Smooth muscle cell (in vitro differentiated cells): ENCODE measurements at regions not wholly inside any gene's neighbourhood (a gene's known extent, or its start where the extent isn't known, plus 50 kb on each side); places are given as distances from the start of the nearest gene placed in this dataset.

Experiments
- DNase-seq: peaks from one replicate; lab custom pipeline; 2025; ENCODE audit not compliant: unreplicated experiment; lab: John Stamatoyannopoulos, UW
- H2AFZ ChIP-seq: fragments of 200-600 bp; sonication (generic); 2 replicates; pipeline ENCODE4 v1.6.0; 2016; ENCODE audit warnings: antibody characterized with exemption, low read depth, mild to moderate bottlenecking
- H3F3A ChIP-seq: fragments of 200-600 bp; sonication (generic); 2 replicates; pipeline ENCODE4 v1.6.0; 2017; ENCODE audit warnings: antibody characterized with exemption, low read depth
- H3K27ac ChIP-seq: fragments of 200-600 bp; sonication (generic); 2 replicates; pipeline ENCODE4 v1.5.1; 2016; ENCODE audit warnings: low read depth, mild to moderate bottlenecking
- H3K27me3 ChIP-seq: fragments of 200-600 bp; sonication (generic); 2 replicates; pipeline ENCODE4 v1.6.1; 2016; ENCODE audit warnings: low read depth, mild to moderate bottlenecking
- H3K36me3 ChIP-seq: fragments of 200-600 bp; sonication (generic); 2 replicates; pipeline ENCODE4 v1.5.1; 2016; ENCODE audit warnings: low read depth
- H3K4me1 ChIP-seq: fragments of 200-600 bp; sonication (generic); 2 replicates; pipeline ENCODE4 v1.5.1; 2016; ENCODE audit warnings: low read depth
- H3K4me2 ChIP-seq: fragments of 200-600 bp; sonication (generic); 2 replicates; pipeline ENCODE4 v1.6.0; 2016; ENCODE audit warnings: mild to moderate bottlenecking
- H3K4me3 ChIP-seq: fragments of 200-600 bp; sonication (generic); 2 replicates; pipeline ENCODE4 v1.5.1; 2016; ENCODE audit warnings: mild to moderate bottlenecking
- H3K79me2 ChIP-seq: fragments of 200-600 bp; sonication (generic); 2 replicates; pipeline ENCODE4 v1.6.0; 2016; ENCODE audit warnings: low read depth, mild to moderate bottlenecking
- H3K9ac ChIP-seq: fragments of 200-600 bp; sonication (generic); 2 replicates; pipeline ENCODE4 v1.6.0; 2016; ENCODE audit warnings: low read depth
- H3K9me3 ChIP-seq: fragments of 200-600 bp; sonication (generic); replicated peaks from 2 replicates; pipeline ENCODE4 v1.5.1; 2016; ENCODE audit warnings: low read depth
- H4K20me1 ChIP-seq: fragments of 200-600 bp; sonication (generic); 2 replicates; pipeline ENCODE4 v1.6.0; 2016; ENCODE audit warnings: low read depth
- WGBS: methylation state at CpG from one replicate; pipeline ENCODE4 v1.1.7; 2016; ENCODE audit warnings: low lambda C conversion rate; 5-methylcytosine and 5-hydroxymethylcytosine counted together
- TF ChIP-seq, protein P1 (sequence below): fragments of 200-600 bp; sonication (generic); IDR thresholded peaks from 2 replicates; pipeline ENCODE4 v1.5.1; 2017; ENCODE audit warnings: borderline replicate concordance, mild to moderate bottlenecking, antibody characterized with exemption; ENCODE audit not compliant: insufficient read depth, poor library complexity, severe bottlenecking

DNA sequence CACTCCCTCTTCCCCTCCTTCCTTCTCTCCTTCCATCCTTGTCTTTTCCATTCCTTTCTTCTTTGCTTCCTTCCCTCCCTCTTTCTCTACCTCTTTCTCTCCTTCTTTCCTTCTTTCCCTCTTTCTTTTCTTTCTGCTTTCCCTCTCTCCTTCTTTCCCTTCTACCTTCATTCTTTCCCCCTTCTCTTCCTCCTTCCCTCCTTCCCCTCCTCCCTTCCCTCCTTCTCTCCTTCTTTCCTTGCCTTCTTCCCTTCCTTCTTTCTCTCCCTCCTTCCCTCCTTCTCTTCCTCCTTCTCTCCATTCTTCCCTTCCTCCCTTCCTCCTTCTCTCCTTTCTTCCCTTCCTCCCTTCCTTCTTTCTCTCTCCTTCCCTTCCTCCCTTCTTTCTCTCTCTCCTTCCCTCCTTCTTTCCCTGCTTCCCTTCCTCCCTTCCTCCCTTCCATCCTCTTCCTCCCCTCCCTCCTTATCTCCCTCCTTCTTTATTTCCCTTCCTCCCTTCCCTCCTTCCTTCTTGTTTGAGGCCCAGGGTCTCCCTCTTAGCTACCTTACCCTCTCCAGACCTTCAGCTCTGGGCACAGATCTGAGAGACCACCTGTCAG lies 77.0 kb downstream of the BUD13 start:
- H3K27ac ChIP-seq, result no peak overlapping the region
- H2AFZ ChIP-seq, result no peak overlapping the region
- TF ChIP-seq, protein P1, sequence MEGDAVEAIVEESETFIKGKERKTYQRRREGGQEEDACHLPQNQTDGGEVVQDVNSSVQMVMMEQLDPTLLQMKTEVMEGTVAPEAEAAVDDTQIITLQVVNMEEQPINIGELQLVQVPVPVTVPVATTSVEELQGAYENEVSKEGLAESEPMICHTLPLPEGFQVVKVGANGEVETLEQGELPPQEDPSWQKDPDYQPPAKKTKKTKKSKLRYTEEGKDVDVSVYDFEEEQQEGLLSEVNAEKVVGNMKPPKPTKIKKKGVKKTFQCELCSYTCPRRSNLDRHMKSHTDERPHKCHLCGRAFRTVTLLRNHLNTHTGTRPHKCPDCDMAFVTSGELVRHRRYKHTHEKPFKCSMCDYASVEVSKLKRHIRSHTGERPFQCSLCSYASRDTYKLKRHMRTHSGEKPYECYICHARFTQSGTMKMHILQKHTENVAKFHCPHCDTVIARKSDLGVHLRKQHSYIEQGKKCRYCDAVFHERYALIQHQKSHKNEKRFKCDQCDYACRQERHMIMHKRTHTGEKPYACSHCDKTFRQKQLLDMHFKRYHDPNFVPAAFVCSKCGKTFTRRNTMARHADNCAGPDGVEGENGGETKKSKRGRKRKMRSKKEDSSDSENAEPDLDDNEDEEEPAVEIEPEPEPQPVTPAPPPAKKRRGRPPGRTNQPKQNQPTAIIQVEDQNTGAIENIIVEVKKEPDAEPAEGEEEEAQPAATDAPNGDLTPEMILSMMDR, result no peak
- no peaks in the 10 kb centered on the region for H3F3A ChIP-seq
- no peaks in the 10 kb centered on the region for H4K20me1 ChIP-seq
- DNase-seq, result no peak
- H3K9me3 ChIP-seq, result no peaks in the 10 kb centered on the region
- H3K36me3 ChIP-seq, result no peaks in the 10 kb centered on the region
- no peak overlapping the region for H3K4me2 ChIP-seq
- H3K9ac ChIP-seq, result no peak overlapping the region
- no peak overlapping the region for H3K4me3 ChIP-seq
- peaks cover 3% of the 10 kb centered on the region for H3K4me1 ChIP-seq
- H3K79me2 ChIP-seq, result no peaks in the 10 kb centered on the region
- H3K27me3 ChIP-seq, result no peaks in the 10 kb centered on the region

DNA sequence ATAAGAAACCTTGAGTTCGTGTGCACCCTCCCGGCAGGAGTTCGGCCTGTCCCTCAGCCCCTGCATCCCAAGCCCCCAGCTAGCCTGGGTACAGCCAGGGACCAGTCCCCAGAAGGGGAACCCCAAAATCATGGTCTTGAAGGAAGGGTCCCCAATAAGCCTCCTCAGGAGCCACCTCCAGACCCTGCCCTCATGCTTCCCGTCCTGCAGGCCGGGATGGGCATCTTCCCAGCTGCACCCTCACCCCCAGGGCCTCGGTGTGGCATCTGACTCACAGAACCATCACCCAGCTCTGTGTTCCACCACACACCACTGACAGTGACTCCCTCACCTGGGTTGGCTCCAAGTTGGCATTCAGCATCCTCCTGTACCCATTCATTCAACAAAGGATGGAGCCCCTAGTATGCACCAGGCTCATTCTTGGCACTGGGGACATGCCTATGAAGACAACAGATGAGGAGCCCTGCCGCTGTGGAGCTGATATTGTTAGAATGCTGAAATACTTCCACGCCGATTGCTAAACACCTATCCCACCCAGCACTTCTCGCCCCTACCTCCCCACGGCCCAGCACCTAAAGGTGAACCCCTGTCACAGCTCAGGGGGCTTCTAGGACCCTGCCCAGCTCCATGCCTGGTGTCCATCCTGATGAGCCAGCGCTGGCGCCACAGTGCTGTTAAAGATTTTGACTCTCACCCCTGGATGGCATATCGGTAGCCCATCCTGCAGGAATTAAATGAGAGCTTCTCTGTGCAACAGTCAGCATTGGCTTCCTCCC lies 77.8 kb downstream of the BUD13 start:
- Histone ChIP-seq H3K4me3 (no peak overlapping the region), H3F3A (no peaks in the 10 kb centered on the region), H3K79me2 (no peaks in the 10 kb centered on the region), H3K27me3 (no peaks in the 10 kb centered on the region), H3K36me3 (no peaks in the 10 kb centered on the region), H3K9ac (no peak overlapping the region), H4K20me1 (no peaks in the 10 kb centered on the region), H2AFZ (no peak overlapping the region), H3K27ac (no peak overlapping the region), H3K4me1 (peaks cover 3% of the 10 kb centered on the region), H3K9me3 (no peaks in the 10 kb centered on the region), H3K4me2 (no peak overlapping the region)
- no peak for DNase-seq
- 95% methylated on average over 14 of the region's 14 CpGs for WGBS
- TF ChIP-seq, protein P1, result no peak

DNA sequence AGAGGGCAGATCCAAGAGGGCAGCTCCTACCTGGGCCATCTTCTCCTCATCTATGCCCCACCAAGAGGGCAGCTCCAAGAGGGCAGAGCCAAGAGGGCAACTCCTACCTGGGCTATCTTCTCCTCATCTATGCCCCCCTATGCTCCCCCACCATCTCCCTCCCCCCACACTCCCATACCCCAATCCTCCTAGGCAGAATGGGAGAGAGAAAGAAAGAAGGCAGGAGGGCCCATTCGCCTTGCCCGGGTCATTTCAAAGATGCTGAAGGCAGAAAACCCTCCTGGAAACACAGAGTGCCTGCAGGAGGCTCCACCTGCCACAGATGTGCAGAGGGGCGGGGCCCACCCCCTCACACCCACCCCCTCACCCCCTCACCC lies 78.5 kb downstream of the BUD13 start:
- Histone ChIP-seq H3K27me3 (no peaks in the 10 kb centered on the region), H3K27ac (no peak overlapping the region), H2AFZ (no peak overlapping the region), H3K79me2 (no peaks in the 10 kb centered on the region), H3K4me1 (peaks cover 3% of the 10 kb centered on the region), H3K9ac (no peak overlapping the region), H4K20me1 (no peaks in the 10 kb centered on the region), H3K36me3 (no peaks in the 10 kb centered on the region), H3K4me3 (no peak overlapping the region), H3F3A (no peaks in the 10 kb centered on the region), H3K4me2 (no peak overlapping the region), H3K9me3 (no peaks in the 10 kb centered on the region)
- no CpG with 5 or more reads among the region's 3 CpGs for WGBS
- no peak for DNase-seq
- TF ChIP-seq, protein P1, result no peak
